ENCODE measurements at regions not wholly inside any gene's neighbourhood (a gene's known extent, or its start where the extent isn't known, plus 50 kb on each side); places are given as distances from the start of the nearest gene placed in this dataset.

GRCh38 chr21:16942703-16943102 lies 570.1 kb upstream of the CXADR start:
- no peak for TF ChIP-seq EZH2 (IDR thresholded peaks at IDR 0.05)
- no peak for TF ChIP-seq POLR2AphosphoS5 (IDR thresholded peaks at IDR 0.05; ENCODE audit: borderline replicate concordance, low read depth, low read length)
- TF ChIP-seq FOXP2 (optimal IDR thresholded peaks at IDR 0.05; ENCODE audit: control extremely low read depth, extremely low read length, insufficient read depth): no peak

Data from SK-N-MC (cell line).